GM18507 (cell line): ENCODE measurements at regions not wholly inside any gene's neighbourhood (a gene's known extent, or its start where the extent isn't known, plus 50 kb on each side); places are given as distances from the start of the nearest gene placed in this dataset.

ENCODE experiments used
- DNase-seq: peaks from one replicate; pipeline ENCODE4 v3.0.0; 2011; ENCODE audit warnings: low read depth; ENCODE audit not compliant: insufficient read length; ENCODE audit errors: extremely low spot score
- FAIRE-seq: peaks from 2 replicates; lab custom pipeline; 2011; peaks lifted over from hg19 to GRCh38; lab: Jason Lieb, UNC

GRCh38 chr9:107881626-107882300 is 392.2 kb upstream of the KLF4 start:
- FAIRE-seq (no peak), DNase-seq (no peak)

DNA sequence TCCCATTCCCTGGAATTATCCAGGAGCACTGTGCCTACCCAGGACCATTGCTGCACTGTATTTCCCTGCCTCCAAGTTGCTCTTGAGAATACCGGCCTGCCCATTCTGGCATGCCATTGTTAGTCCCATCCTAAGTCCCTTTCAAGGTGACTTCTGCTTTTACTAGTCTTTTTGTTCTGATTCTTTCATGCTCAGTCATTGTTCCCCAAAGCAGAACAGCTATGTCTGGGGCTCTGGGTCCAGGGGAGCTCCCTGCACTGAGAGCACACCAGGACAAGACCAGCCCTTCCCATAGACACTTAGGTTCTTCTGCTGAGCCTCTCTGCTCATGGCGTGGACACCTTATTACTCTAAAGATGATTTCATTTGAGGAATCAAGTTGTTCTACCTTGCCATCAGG is 388.9 kb upstream of the KLF4 start:
- FAIRE-seq, result no peak
- DNase-seq, result no peak

DNA sequence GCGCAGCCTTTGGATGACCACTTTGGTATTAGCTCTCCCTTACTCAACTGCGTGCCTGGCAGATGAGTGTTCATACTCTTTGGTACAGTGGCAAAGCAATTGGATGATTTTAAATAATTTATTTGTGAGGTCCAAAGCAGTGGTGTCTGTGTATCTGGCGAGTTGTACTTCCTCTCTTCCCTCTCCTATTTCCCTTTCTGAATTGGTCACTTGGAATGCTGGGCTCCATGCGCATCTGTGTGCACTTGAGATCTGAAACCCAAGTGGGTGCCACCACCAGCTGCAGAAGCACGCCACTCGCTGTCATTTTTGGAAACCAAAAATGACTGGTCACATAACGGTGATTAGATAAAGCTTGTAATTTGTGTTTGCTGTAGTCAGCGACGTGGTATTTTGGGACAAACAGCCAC is 386.0 kb upstream of the KLF4 start:
- FAIRE-seq (no peak), DNase-seq (no peak)

GRCh38 chr9:107874591-107875369 is 385.2 kb upstream of the KLF4 start:
- DNase-seq, result no peak
- FAIRE-seq, result no peak

GRCh38 chr9:107874137-107874536 is 384.6 kb upstream of the KLF4 start:
- FAIRE-seq (no peak), DNase-seq (no peak)

- no peak for FAIRE-seq
- DNase-seq, result no peak
Observed at GRCh38 chr9:107872457-107873192, 383.1 kb upstream of the KLF4 start.

- no peak for FAIRE-seq
- DNase-seq, result no peak
Observed at GRCh38 chr9:107870927-107871680, 381.5 kb upstream of the KLF4 start.

DNA sequence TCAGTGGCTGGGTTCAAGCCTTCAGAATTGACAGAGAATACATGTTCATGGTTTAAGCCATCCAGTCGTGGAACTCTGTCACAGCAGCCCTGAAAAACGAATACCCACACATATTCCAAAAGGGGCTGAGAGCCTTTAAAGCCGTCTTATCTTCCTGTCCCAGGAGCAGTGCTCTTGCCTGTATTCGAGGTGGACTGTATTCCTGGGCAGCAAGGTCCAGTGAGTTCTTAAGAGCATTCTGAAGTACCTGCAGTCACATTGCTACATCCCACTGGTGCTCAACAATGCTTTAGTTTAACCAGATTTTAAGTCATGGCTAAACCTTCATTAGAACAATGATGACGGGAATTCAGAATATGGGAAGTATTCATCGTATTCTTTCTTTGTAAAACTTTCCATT is 380.7 kb upstream of the KLF4 start:
- DNase-seq, result no peak
- FAIRE-seq, result no peak

DNA sequence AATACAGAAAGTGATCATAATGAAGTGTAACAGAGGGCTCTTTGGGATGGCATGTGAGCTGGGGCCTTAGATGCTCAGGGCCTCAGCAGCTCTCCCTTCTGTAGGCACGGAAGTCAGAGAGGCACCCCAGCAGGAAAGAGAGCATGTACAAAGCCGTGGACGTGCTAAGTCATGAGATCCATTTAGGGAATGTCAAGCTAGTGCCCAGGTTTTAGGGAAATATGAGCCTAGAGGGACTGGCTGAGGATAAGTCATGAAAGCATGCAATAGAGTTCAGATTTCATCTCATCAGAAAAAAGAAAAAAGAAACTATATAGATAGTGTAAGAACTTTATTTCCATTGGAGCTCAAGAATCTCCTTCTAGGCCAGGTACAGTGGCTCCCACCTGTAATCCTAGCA is 379.5 kb upstream of the KLF4 start:
- FAIRE-seq (no peak), DNase-seq (no peak)

DNA sequence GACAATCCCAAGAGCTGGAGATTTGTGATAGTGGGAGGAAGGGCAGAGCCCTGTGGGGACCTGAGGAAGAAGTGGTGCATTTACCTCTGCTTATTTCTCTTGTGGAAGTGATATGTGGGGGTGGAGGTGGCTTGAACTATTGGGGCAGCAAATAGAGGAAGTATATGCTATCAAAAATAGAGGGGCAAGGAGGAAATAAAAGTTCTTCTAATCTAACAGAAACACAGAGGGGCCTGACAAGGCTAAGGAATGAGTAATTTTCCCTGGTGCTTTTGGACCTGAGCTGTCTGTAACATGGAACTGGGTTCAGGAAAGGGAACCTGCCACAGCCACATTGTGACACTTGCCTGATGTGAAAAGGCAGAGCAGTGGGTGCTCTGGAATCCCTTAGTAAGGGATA is 378.6 kb upstream of the KLF4 start:
- no peak for DNase-seq
- no peak for FAIRE-seq

DNA sequence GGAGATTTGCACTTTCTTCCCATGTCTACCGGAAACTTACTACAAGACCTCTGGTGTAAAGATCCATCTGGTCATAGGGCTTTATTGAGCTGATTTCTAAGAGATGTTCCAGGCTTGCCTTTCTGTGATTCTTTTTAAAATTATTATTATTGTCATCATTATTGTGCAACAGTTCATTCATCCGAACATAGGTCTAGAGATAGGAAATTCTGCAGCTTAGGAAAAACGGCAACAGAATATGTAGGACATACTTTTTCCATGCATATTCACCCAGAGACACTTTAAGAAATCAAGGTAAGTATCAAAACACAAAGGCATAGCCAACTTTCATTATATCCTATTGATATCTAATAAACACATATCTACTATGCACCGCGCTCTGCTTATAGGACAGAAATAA is 378.2 kb upstream of the KLF4 start:
- no peak for FAIRE-seq
- no peak for DNase-seq

- FAIRE-seq (no peak), DNase-seq (no peak)
Observed at GRCh38 chr9:107866711-107867311, 377.2 kb upstream of the KLF4 start.

GRCh38 chr9:107863396-107863795 is 373.8 kb upstream of the KLF4 start:
- DNase-seq, result no peak
- no peak for FAIRE-seq

DNA sequence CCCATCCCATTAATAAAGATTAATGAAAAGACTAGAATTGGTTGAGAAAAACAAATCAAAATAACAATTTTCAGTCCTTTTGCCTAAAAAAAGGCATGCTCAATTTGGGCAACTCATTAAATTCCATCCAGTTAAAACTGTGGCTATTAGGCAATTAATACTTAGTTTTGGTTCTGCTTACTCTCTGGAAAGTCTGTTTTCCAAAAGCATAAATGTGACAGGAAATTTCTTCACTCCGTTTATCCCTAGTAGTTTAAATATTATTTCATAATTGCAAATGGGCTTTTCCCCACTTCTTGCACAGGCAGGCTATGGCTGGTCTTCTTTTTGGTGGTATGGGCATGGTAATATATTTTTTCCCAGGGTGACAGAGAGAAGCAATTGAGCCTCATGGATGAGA is 373.3 kb upstream of the KLF4 start:
- FAIRE-seq (no peak), DNase-seq (no peak)

DNA sequence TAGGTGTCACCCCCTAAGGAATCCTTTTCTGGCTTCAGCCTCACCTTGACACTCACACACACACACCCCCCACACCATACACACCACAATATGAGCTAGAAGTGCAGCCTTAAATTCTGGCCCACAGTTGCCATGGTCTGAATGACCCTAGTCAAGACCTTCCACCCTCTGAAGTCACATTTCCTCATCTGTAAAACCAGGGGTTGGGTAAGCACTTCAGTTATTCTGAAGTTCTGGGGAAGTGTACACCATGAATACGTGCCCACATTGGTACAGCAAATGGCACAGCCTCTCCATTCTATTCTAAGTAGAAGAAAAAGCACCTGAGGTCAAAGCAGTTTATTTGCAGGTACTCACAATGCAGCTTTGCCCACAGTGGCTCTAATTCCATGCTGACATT is 372.8 kb upstream of the KLF4 start:
- no peak for DNase-seq
- FAIRE-seq, result no peak

DNA sequence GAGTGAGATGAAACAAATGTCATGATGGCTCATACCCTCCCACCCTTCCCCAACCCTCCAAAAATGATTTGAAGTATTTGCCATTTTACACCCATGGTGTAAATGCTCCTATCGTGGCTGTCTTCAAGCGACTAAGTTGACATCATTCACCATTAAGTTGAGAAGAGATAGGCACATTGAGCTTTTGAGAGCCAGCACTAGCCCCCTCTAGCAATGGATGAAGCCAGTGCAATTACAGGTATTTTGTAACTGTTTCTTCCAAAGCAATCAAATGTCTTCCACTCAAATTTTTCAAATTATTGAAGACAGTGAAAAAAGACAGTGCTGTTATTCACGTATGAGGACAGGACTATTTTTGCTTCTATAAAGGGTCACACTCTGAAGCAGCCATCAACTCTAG is 371.5 kb upstream of the KLF4 start:
- DNase-seq (no peak), FAIRE-seq (no peak)

DNA sequence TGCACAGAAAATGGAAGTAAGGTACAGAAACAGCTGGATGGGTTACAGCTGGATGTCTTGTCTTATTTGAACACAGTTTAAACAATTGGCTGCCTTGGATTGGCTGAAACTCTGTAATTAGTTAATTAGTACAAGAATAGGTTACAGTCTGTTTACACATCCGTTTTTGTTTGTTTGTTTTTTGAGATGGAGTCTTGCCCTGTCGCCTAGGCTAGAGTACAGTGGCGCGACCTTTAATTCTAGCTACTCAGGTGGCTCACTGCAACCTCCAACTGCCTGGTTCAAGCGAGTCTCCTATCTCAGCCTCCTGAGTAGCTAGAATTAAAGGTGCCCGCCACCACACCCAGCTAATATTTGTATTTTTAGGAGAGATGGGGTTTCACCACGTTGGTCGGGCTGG is 368.7 kb upstream of the KLF4 start:
- no peak for FAIRE-seq

DNA sequence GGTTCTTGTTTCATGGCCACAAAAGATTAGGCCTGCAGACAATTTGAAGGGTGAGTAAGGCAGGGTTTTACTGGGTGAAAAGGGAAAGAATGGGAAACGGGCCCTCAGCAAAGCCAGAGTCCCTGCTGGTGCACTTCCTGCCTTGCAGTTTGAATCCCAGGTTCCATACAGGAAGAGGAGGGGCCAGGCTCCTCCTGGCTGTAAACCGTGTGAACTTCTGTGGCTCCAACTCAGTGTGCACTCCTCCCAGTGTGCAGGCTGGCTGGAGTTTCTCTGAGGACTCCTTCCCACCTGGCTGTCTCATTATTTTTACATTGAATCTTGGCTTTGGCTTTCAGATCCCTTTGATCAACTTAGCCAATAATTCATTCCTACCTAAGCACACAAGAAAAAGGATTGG is 367.1 kb upstream of the KLF4 start:
- DNase-seq, result no peak
- no peak for FAIRE-seq

More for the DNA sequence above, 368.7 kb upstream of the KLF4 start:
- no peak for DNase-seq

DNA sequence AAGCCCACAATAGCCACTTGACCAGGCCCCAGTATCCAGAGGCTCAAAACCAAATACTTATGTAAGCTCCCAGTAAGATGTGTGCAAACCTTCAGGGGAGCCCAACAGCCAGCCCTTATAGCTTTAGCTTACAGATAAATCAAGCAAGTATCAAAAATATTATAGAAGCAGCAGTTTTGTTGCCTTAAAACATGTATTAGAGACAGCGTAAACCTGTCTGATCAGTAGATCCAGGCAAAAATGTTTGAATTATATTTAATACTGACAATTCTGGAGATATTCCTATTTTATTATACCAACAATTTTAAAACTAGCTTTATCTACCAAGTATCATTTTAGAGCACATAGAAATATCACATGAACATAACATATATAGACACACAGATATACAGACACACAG is 365.6 kb upstream of the KLF4 start:
- FAIRE-seq, result no peak
- no peak for DNase-seq

- no peak for FAIRE-seq
- DNase-seq, result no peak
Observed at GRCh38 chr9:107853461-107853860, 363.9 kb upstream of the KLF4 start.
